Panc1 (cell line): ENCODE measurements at regions not wholly inside any gene's neighbourhood (a gene's known extent, or its start where the extent isn't known, plus 50 kb on each side); places are given as distances from the start of the nearest gene placed in this dataset.

Experiments
- POLR2AphosphoS5 ChIP-seq: IDR thresholded peaks from 2 replicates; pipeline ENCODE4 v1.6.1; 2012; ENCODE audit warnings: mild to moderate bottlenecking, low read depth, low read length, moderate library complexity
- TCF7L2 ChIP-seq: IDR thresholded peaks from 2 replicates; pipeline ENCODE4 v1.6.1; 2011; ENCODE audit warnings: mild to moderate bottlenecking, low read depth, low read length, inconsistent platforms
- TF ChIP-seq, protein P1 (sequence below): fragments of 450-650 bp; IDR thresholded peaks from 2 replicates; pipeline ENCODE4 v1.5.1; 2017; ENCODE audit warnings: mild to moderate bottlenecking

GRCh38 chr5:81820318-81820636 lies 69.4 kb upstream of the SSBP2 start:
- TF ChIP-seq, protein P1, sequence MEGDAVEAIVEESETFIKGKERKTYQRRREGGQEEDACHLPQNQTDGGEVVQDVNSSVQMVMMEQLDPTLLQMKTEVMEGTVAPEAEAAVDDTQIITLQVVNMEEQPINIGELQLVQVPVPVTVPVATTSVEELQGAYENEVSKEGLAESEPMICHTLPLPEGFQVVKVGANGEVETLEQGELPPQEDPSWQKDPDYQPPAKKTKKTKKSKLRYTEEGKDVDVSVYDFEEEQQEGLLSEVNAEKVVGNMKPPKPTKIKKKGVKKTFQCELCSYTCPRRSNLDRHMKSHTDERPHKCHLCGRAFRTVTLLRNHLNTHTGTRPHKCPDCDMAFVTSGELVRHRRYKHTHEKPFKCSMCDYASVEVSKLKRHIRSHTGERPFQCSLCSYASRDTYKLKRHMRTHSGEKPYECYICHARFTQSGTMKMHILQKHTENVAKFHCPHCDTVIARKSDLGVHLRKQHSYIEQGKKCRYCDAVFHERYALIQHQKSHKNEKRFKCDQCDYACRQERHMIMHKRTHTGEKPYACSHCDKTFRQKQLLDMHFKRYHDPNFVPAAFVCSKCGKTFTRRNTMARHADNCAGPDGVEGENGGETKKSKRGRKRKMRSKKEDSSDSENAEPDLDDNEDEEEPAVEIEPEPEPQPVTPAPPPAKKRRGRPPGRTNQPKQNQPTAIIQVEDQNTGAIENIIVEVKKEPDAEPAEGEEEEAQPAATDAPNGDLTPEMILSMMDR, result no peak
- TF ChIP-seq POLR2AphosphoS5, result no peak
- no peak for TF ChIP-seq TCF7L2
